ENCODE measurements at regions not wholly inside any gene's neighbourhood (a gene's known extent, or its start where the extent isn't known, plus 50 kb on each side); places are given as distances from the start of the nearest gene placed in this dataset.

- no peak for TF ChIP-seq CTCF (IDR thresholded peaks at IDR 0.05; ENCODE audit: borderline replicate concordance)
- H3K4me1 ChIP-seq, result no peaks in the 10 kb centered on the region
- H3K27ac ChIP-seq (replicated peaks), result no peak overlapping the region
- no peak for DNase-seq
- H3K27me3 ChIP-seq (ENCODE audit: low read depth), result no peaks in the 10 kb centered on the region
- intact Hi-C loops (cut with micrococcal nuclease), result no loop called here
- H3K36me3 ChIP-seq, result no peaks in the 10 kb centered on the region
- peaks cover 8% of the 10 kb centered on the region for H3K9me3 ChIP-seq (replicated peaks)
- no peak overlapping the region for H3K4me3 ChIP-seq
These were observed 674.9 kb downstream of the OLFM4 start for GRCh38 chr13:53703371-53704080.

GRCh38 chr13:53719281-53719680 lies 690.7 kb downstream of the OLFM4 start:
- H3K27ac ChIP-seq (replicated peaks), result no peak overlapping the region
- DNase-seq, result no peak
- intact Hi-C loops (cut with micrococcal nuclease), result no loop called here
- H3K4me3 ChIP-seq, result no peak overlapping the region
- H3K36me3 ChIP-seq, result no peaks in the 10 kb centered on the region
- H3K9me3 ChIP-seq (replicated peaks), result peaks cover 36% of the 10 kb centered on the region
- H3K27me3 ChIP-seq (ENCODE audit: low read depth), result no peaks in the 10 kb centered on the region
- H3K4me1 ChIP-seq, result no peaks in the 10 kb centered on the region
- TF ChIP-seq CTCF (IDR thresholded peaks at IDR 0.05; ENCODE audit: borderline replicate concordance), result no peak

- TF ChIP-seq CTCF (IDR thresholded peaks at IDR 0.05; ENCODE audit: borderline replicate concordance), result no peak
These were observed 704.1 kb downstream of the OLFM4 start for GRCh38 chr13:53732664-53733063.

GRCh38 chr13:53743906-53744305 lies 715.3 kb downstream of the OLFM4 start:
- Histone ChIP-seq H3K27ac (replicated peaks) (no peak overlapping the region), H3K4me3 (no peak overlapping the region), H3K4me1 (no peaks in the 10 kb centered on the region), H3K9me3 (replicated peaks) (no peaks in the 10 kb centered on the region), H3K27me3 (ENCODE audit: low read depth) (no peaks in the 10 kb centered on the region), H3K36me3 (no peaks in the 10 kb centered on the region)
- TF ChIP-seq CTCF (IDR thresholded peaks at IDR 0.05; ENCODE audit: borderline replicate concordance), result no peak
- no peak for DNase-seq
- intact Hi-C loops (cut with micrococcal nuclease), result no loop called here

More at GRCh38 chr13:53732664-53733063, 704.1 kb downstream of the OLFM4 start:
- Histone ChIP-seq H3K4me3 (no peak overlapping the region), H3K9me3 (replicated peaks) (no peaks in the 10 kb centered on the region), H3K27me3 (ENCODE audit: low read depth) (no peaks in the 10 kb centered on the region), H3K4me1 (no peaks in the 10 kb centered on the region), H3K36me3 (no peaks in the 10 kb centered on the region), H3K27ac (replicated peaks) (no peak overlapping the region)
- DNase-seq, result no peak
- intact Hi-C loops (cut with micrococcal nuclease), result no loop called here

- TF ChIP-seq CTCF (IDR thresholded peaks at IDR 0.05; ENCODE audit: borderline replicate concordance), result no peak
- Histone ChIP-seq H3K4me3 (no peak overlapping the region), H3K4me1 (no peaks in the 10 kb centered on the region), H3K9me3 (replicated peaks) (no peaks in the 10 kb centered on the region), H3K27me3 (ENCODE audit: low read depth) (no peaks in the 10 kb centered on the region), H3K27ac (replicated peaks) (no peak overlapping the region), H3K36me3 (no peaks in the 10 kb centered on the region)
- intact Hi-C loops (cut with micrococcal nuclease), result no loop called here
- no peak for DNase-seq
These were observed 719.2 kb downstream of the OLFM4 start for GRCh38 chr13:53747825-53748224.
